Endothelial cell of umbilical vein (primary cell): ENCODE measurements at regions not wholly inside any gene's neighbourhood (a gene's known extent, or its start where the extent isn't known, plus 50 kb on each side); places are given as distances from the start of the nearest gene placed in this dataset.

ENCODE experiments used
- BruUV-seq: library from RNA; stranded (reverse); fragments of 400-500 nt; replicated peaks from 2 replicates; lab custom pipeline; 2021; lab: Mats Ljungman, UMichigan
- CTCF ChIA-PET: fragments of 300-600, 350-600 bp; sonication (Branson Sonifier 250); formaldehyde crosslinking; loops from one replicate; lab custom pipeline; 2021; ENCODE audit warnings: antibody characterized with exemption, inconsistent platforms; lab: Charles Lee
- POLR2A ChIA-PET: fragments of 300-600, 350-600 bp; sonication (Branson Sonifier 250); formaldehyde crosslinking; loops from one replicate; lab custom pipeline; 2021; ENCODE audit warnings: antibody characterized with exemption, inconsistent platforms; lab: Charles Lee
- DNase-seq: peaks from one replicate; pipeline ENCODE4 v3.0.0-alpha.2; 2011; ENCODE audit warnings: low read depth, low spot score
- FAIRE-seq: peaks from 2 replicates; lab custom pipeline; 2011; peaks lifted over from hg19 to GRCh38; lab: Jason Lieb, UNC
- H2AFZ ChIP-seq: 2 replicates; pipeline ENCODE4 v1.6.0; 2012; ENCODE audit warnings: low read depth, low read length, control low read depth, inconsistent platforms
- H3K27ac ChIP-seq: 2 replicates; pipeline ENCODE4 v1.5.1; 2011; ENCODE audit warnings: low read depth, mild to moderate bottlenecking, control low read depth, low read length, moderate library complexity; ENCODE audit not compliant: insufficient read depth
- H3K27me3 ChIP-seq, 2 experiments: 2 replicates each; pipeline versions ENCODE4 v1.6.0 to v1.6.1; 2011; ENCODE audit warnings: low read length in 2 of 2, mixed read lengths in 1 of 2; ENCODE audit not compliant: control insufficient read depth in 2 of 2, insufficient read depth in 2 of 2
- H3K36me3 ChIP-seq, 2 experiments: 2 replicates in 1 of 2; 3 replicates in 1 of 2; pipeline ENCODE4 v1.5.1; 2011; ENCODE audit warnings: low read length in 2 of 2, mild to moderate bottlenecking in 1 of 2, moderate library complexity in 1 of 2; ENCODE audit not compliant: control insufficient read depth in 2 of 2, insufficient read depth in 2 of 2; ENCODE audit errors: extremely low read depth in 1 of 2
- H3K4me1 ChIP-seq: 3 replicates; pipeline ENCODE4 v1.5.1; 2011; ENCODE audit warnings: mild to moderate bottlenecking, low read length; ENCODE audit not compliant: control insufficient read depth, insufficient read depth; ENCODE audit errors: extremely low read depth
- H3K4me2 ChIP-seq: 2 replicates; pipeline ENCODE4 v1.6.1; 2011; ENCODE audit warnings: low read length, control low read depth, mixed read lengths; ENCODE audit not compliant: insufficient read depth
- H3K4me3 ChIP-seq, 3 experiments: fragments of 200-600 bp in 1 of 3; sonication (generic), shearing (Covaris generic) in 1 of 3; replicated peaks in 1 of 3; 2 replicates each; pipeline ENCODE4 v1.5.1; 2011 to 2016; ENCODE audit warnings: control low read depth in 3 of 3, low read length in 3 of 3, mild to moderate bottlenecking in 2 of 3, inconsistent platforms in 1 of 3, low read depth in 1 of 3, moderate library complexity in 1 of 3; ENCODE audit not compliant: insufficient read depth in 1 of 3
- H3K79me2 ChIP-seq: 2 replicates; pipeline ENCODE4 v1.6.0; 2012; ENCODE audit warnings: low read length, inconsistent platforms; ENCODE audit not compliant: control insufficient read depth, insufficient read depth
- H3K9ac ChIP-seq: replicated peaks from 2 replicates; pipeline ENCODE3; 2011; ENCODE audit warnings: low read length, control low read depth; ENCODE audit not compliant: insufficient read depth; ENCODE audit errors: extremely low read depth
- H3K9me1 ChIP-seq: replicated peaks from 3 replicates; pipeline ENCODE4 v1.6.0; 2011; ENCODE audit warnings: mild to moderate bottlenecking, low read length; ENCODE audit not compliant: control insufficient read depth, insufficient read depth; ENCODE audit errors: extremely low read depth
- H3K9me3 ChIP-seq: replicated peaks from 2 replicates; pipeline ENCODE4 v1.5.1; 2012; ENCODE audit warnings: low read length, inconsistent platforms; ENCODE audit not compliant: control insufficient read depth, insufficient read depth
- H4K20me1 ChIP-seq: replicated peaks from 2 replicates; pipeline ENCODE3; 2011; ENCODE audit warnings: mild to moderate bottlenecking, low read length; ENCODE audit not compliant: control insufficient read depth, insufficient read depth; ENCODE audit errors: extremely low read depth
- EZH2 ChIP-seq: IDR thresholded peaks from 2 replicates; pipeline ENCODE4 v1.6.1; 2012; ENCODE audit warnings: borderline replicate concordance, low read depth, mild to moderate bottlenecking, moderate library complexity, low read length, inconsistent platforms; ENCODE audit not compliant: severe bottlenecking
- FOS ChIP-seq: IDR thresholded peaks from 2 replicates; pipeline ENCODE4 v1.6.1; 2011; ENCODE audit warnings: mild to moderate bottlenecking, low read length, moderate library complexity, borderline replicate concordance; ENCODE audit not compliant: insufficient read depth
- GATA2 ChIP-seq: IDR thresholded peaks from 2 replicates; pipeline ENCODE4 v1.7.0; 2011; ENCODE audit warnings: low read depth, mild to moderate bottlenecking, moderate library complexity, mixed read lengths, low read length; ENCODE audit not compliant: insufficient read length, insufficient read depth
- JUN ChIP-seq: IDR thresholded peaks from 2 replicates; pipeline ENCODE4 v1.6.1; 2011; ENCODE audit warnings: borderline replicate concordance, low read depth; ENCODE audit not compliant: insufficient read length, insufficient read depth
- MYC ChIP-seq: IDR thresholded peaks from one replicate; pipeline ENCODE4 v1.6.1; 2011; ENCODE audit warnings: mild to moderate bottlenecking, low read depth, low read length
- POLR2A ChIP-seq: IDR thresholded peaks from 2 replicates; pipeline ENCODE4 v1.6.1; 2012; ENCODE audit warnings: low read depth, mild to moderate bottlenecking, control low read depth, low read length
- POLR2AphosphoS5 ChIP-seq: IDR thresholded peaks from 2 replicates; pipeline ENCODE4 v1.6.1; 2012; ENCODE audit warnings: low read depth, mild to moderate bottlenecking, control low read depth, low read length, moderate library complexity; ENCODE audit not compliant: insufficient read depth
- dilution Hi-C: fragments of 300-500 bp; cut with MboI; formaldehyde crosslinking; loops from one replicate; pipeline ENCODE4 v1.15.0; 2019; ENCODE audit warnings: low sequenced_read_pairs; ENCODE audit not compliant: extremely low pct_ligation_motif_present
- intact Hi-C: fragments of 100-400 bp; cut with micrococcal nuclease; formaldehyde crosslinking; loops from one replicate; pipeline ENCODE4 v1.10.0; 2022
- TF ChIP-seq, protein P1 (sequence below): IDR thresholded peaks from 2 replicates; pipeline ENCODE4 v1.6.1; 2011; ENCODE audit not compliant: insufficient read depth, insufficient read length
- TF ChIP-seq, protein P2 (sequence below), 2 donors: IDR thresholded peaks; 1 replicate in 1 of 2; 2 replicates in 1 of 2; pipeline ENCODE4 v1.5.1; 2011; ENCODE audit warnings: low read length in 2 of 2, mild to moderate bottlenecking in 2 of 2, moderate library complexity in 2 of 2, control low read depth in 1 of 2, inconsistent platforms in 1 of 2, low read depth in 1 of 2; ENCODE audit not compliant: insufficient read depth in 1 of 2; ENCODE audit errors: extremely low read depth in 1 of 2

DNA sequence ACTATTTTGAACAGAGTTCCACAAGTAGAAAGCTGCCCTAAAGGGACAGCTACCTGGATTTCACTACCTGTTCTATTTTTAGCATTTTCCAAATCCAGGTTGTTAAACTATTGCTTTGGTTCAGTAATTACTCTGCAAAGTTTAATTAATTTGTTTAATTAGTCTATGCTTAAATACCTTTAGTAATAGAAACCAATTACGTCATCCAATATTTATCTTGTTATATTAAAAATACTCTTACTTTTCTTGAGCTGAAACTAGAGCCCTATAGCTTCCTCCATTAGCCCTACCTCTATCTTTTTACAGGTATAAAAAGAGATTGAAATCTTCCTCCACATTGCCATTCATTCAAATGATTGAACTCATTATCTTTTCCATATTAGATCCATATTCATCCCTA is 514.6 kb downstream of the DSC3 start:
- no peaks in the 10 kb centered on the region for H3K9me3 ChIP-seq
- H2AFZ ChIP-seq: no peak overlapping the region
- H3K36me3 ChIP-seq: no peaks in the 10 kb centered on the region
- no peak overlapping the region for H3K4me2 ChIP-seq
- CTCF ChIA-PET: no interaction called here
- dilution Hi-C loops (no loop called here), intact Hi-C loops (no loop called here)
- FAIRE-seq (no peak), DNase-seq (no peak)
- POLR2A ChIA-PET: no interaction called here
- TF ChIP-seq, protein P1, sequence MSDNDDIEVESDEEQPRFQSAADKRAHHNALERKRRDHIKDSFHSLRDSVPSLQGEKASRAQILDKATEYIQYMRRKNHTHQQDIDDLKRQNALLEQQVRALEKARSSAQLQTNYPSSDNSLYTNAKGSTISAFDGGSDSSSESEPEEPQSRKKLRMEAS: no peak
- TF ChIP-seq POLR2AphosphoS5 (no peak), EZH2 (no peak), MYC (no peak), GATA2 (no peak), FOS (no peak), POLR2A (no peak), JUN (no peak)
- TF ChIP-seq, protein P2, sequence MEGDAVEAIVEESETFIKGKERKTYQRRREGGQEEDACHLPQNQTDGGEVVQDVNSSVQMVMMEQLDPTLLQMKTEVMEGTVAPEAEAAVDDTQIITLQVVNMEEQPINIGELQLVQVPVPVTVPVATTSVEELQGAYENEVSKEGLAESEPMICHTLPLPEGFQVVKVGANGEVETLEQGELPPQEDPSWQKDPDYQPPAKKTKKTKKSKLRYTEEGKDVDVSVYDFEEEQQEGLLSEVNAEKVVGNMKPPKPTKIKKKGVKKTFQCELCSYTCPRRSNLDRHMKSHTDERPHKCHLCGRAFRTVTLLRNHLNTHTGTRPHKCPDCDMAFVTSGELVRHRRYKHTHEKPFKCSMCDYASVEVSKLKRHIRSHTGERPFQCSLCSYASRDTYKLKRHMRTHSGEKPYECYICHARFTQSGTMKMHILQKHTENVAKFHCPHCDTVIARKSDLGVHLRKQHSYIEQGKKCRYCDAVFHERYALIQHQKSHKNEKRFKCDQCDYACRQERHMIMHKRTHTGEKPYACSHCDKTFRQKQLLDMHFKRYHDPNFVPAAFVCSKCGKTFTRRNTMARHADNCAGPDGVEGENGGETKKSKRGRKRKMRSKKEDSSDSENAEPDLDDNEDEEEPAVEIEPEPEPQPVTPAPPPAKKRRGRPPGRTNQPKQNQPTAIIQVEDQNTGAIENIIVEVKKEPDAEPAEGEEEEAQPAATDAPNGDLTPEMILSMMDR (IDR thresholded peaks at IDR 0.05; ENCODE audit: extremely low read depth in 1 of 2, insufficient read depth in 1 of 2, low read depth in 1 of 2, low read length in 2 of 2): no peak
- H3K79me2 ChIP-seq: no peaks in the 10 kb centered on the region
- H3K4me3 ChIP-seq: no peak overlapping the region
- H3K4me1 ChIP-seq: no peaks in the 10 kb centered on the region
- no peaks in the 10 kb centered on the region for H3K27me3 ChIP-seq
- BruUV-seq: no TSS peak
- no peaks in the 10 kb centered on the region for H4K20me1 ChIP-seq
- H3K27ac ChIP-seq: no peak overlapping the region
- H3K9me1 ChIP-seq: no peaks in the 10 kb centered on the region
- H3K9ac ChIP-seq: no peak overlapping the region
